CD4-positive, alpha-beta T cell treated with Interleukin-21 for 1 hour (primary cell): ENCODE measurements at regions not wholly inside any gene's neighbourhood (a gene's known extent, or its start where the extent isn't known, plus 50 kb on each side); places are given as distances from the start of the nearest gene placed in this dataset.
"Not testable (repeated sequence)": the region's sequence is repeated elsewhere in the genome, so short reads cannot be mapped to it uniquely, and the experiment has no call there.

Source experiments
- DNase-seq: peaks from one replicate; pipeline ENCODE4 v3.0.0-alpha.2; 2020

DNA sequence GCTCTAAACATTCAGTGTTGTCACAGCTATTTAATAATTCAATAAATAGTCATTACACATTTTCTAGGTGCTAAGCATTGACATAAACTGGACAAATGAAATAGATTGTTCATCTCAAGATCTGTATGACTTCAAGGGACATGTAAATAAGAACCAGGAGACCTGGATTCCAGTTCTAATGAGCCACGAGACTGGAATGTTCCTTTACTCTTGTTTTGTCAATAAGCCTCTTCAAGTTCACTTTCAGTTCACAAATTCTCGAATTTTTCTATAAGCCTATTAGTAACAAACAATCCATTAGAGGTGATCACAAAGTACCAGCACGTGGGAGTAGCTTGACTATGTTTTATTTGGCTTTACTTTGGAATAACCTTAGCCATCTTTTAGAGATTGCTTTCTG lies 514.0 kb upstream of the SMIM31 start:
- DNase-seq: no peak

DNA sequence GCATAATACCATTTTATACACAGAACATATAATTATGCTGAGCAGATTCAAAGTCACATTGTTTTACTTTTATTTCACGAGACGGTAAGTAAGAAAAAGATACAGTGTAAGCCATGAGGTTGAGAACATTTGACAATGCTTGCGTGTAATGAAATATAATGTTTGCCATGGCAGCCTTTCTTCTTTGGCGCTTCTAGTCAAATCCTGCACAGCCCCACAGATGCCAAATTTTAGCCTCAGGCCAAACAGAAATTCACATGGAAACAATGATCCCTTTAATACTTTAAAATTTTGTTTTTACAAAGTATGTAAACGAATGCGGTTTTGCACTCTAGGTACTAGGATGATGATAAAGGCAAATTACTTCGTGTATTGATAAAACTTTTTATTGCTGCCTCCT lies 502.7 kb upstream of the SMIM31 start:
- DNase-seq: no peak

DNA sequence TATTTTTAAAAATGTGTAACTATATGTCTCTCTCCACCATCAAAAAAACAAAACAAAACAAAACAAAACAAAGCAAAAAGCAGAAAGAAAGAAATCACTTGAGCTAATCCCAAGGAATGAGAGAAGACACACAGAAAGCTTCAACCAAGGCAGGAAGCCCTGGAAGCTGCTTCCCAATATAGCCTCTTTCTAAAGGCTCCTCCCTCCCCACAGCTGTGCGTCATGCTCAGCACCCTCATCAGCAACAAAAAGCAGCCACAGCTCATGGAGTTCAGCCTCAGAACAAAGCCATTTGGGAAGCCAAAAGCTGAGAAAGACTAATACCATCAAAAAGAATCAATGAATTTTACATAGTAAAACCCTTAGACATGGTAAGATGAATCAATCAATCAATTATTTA lies 501.6 kb upstream of the SMIM31 start:
- no peak for DNase-seq

GRCh38 chr4:164261831-164262230 lies 492.1 kb upstream of the SMIM31 start:
- no peak for DNase-seq

- not testable (repeated sequence) for DNase-seq
Observed at GRCh38 chr4:164262508-164262907, 491.4 kb upstream of the SMIM31 start.

- not testable (repeated sequence) for DNase-seq
Observed at GRCh38 chr4:164277414-164277813, 476.5 kb upstream of the SMIM31 start.

DNA sequence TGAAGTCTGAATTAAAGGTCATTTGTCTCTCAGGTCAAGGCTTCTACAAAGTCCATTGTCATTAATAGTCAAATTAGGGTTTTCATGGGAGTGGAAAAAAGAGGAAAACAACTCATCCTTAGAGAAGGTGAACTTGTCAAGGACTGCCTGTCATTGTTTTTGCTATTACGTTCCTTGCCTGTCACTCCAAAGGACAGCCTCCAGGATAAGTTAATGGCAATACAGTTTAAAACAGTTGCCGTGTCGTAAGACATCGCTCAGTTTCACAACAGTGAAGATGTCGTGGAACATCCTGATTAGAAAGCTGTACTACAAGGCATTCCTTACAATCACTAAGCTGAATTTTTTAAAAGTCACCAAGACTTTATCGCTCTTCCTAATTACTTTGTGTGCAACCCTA lies 466.8 kb upstream of the SMIM31 start:
- DNase-seq: no peak

- DNase-seq: no peak
Observed at GRCh38 chr4:164288578-164288977, 465.4 kb upstream of the SMIM31 start.

- DNase-seq: no peak
Observed at GRCh38 chr4:164293203-164293602, 460.7 kb upstream of the SMIM31 start.

GRCh38 chr4:164293743-164294142 lies 460.2 kb upstream of the SMIM31 start:
- no peak for DNase-seq

- no peak for DNase-seq
Observed at GRCh38 chr4:164301430-164301829, 452.5 kb upstream of the SMIM31 start.

DNA sequence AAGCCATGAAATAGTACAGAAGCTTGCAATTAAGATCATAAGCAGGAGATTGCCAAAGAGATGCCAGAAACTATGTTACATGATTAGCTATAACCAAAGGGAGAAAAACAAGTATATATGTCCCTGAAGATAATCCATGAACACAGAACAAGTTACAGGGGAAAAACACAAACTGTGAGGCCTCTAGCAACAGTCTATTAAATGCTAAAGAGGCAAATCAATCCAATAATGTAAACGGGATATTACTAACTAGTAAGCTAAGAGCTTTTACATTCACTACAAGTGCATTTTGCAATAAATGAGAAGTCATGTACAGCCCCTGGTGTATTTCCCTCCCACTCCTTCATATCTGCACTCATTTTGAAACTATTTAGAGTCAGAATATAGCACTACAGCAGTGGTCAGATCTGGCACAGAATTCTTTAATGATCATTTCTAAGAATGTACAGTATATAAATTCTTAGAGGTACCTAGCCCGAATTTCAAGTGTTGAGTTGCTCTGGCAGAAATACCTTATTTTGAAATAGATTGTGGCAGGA lies 449.8 kb upstream of the SMIM31 start:
- no peak for DNase-seq

GRCh38 chr4:164304861-164305260 lies 449.1 kb upstream of the SMIM31 start:
- no peak for DNase-seq

- DNase-seq: no peak
Observed at GRCh38 chr4:164307262-164307661, 446.7 kb upstream of the SMIM31 start.

- DNase-seq: no peak
Observed at GRCh38 chr4:164312671-164313070, 441.3 kb upstream of the SMIM31 start.

DNA sequence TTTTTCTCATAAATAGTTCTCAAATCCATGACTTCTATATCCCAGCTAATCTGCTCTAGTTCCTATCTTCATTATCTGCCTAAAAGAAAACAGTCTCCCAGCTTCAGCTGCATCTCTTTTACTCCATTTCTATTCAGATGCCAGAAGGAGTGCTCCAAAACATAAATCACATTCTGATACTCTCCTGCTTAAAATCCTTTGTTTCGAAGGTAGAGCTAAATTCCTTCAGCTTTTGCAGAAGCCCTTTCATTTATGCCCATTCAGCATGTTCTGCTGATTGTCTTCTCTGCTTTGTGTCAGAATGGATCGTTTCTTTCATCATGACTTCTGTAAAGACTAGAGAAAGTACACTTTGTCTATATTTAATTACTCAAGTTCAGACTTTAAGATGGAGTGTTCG lies 440.1 kb upstream of the SMIM31 start:
- DNase-seq: no peak

DNA sequence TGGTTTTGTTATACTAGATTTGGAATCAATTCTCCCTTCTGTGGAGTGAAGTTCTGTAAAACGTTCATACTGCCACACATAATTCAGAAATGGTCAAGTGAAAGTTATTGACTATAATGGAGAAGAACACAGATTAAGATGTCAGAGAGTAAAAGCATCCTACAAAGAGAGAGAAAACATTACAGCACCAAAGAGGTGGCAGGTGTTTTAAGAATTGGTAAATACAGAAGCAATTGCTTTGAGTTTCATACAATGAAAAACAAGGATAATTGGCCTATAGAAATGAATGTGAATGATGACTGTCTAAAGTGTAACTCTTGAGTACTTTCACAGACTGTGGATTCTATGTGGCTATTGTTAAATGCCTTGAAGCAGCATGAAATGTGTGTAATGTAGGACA lies 435.6 kb upstream of the SMIM31 start:
- DNase-seq: no peak

DNA sequence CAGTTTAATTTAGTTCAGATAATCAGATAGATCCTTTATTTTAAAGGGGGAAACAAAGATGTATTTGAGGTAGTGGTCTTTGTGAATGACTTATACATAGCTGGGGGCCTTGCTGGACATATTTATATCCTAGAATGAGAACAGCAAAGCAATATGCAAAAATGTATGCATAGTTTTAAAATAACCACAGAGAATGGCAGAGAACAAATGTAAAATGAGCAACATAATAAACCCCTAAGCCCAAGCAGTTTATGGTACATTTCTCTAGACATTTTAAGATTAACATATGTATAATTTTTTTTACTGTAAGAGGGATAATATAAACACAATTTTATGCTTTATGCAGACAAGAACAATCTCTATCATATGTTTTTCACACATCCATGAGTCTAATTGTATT lies 434.2 kb upstream of the SMIM31 start:
- DNase-seq: no peak

GRCh38 chr4:164320847-164321246 lies 433.1 kb upstream of the SMIM31 start:
- DNase-seq: no peak

- DNase-seq: no peak
Observed at GRCh38 chr4:164326056-164326455, 427.9 kb upstream of the SMIM31 start.

DNA sequence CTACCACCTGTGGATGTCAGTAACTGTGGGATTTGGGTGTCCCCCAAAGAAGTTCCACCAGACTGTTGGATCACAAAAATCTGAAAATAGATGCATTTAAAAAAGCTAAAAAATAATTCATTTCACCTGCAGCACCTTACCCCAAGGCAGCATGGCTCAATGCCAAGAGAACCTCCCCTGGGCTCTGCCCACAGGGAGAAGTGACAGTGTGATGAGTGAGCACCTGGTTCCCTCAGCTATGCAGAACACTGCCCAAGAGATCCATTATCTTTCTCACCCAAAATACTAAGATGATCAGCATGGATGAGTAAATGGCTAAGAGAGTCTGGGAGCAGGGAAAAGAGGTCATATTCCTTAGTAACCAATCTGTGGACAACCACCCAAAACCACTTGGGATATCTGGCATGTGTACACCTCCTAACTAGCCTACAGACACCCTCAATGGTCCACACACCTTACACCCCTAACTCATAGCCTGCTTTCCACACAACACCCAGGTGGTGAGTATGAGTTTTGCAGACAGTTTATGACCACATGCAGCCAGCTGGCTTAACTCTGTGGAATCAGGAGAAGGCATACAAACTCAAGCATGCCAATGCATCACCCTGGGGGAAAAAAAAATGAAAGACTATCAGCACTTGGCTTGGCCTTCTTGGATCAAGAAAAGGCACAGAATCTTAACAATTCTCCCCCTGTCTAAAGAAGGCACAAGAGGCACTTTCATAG lies 416.5 kb upstream of the SMIM31 start:
- DNase-seq: no peak

- DNase-seq: no peak
Observed at GRCh38 chr4:164343472-164343976, 410.4 kb upstream of the SMIM31 start.

DNA sequence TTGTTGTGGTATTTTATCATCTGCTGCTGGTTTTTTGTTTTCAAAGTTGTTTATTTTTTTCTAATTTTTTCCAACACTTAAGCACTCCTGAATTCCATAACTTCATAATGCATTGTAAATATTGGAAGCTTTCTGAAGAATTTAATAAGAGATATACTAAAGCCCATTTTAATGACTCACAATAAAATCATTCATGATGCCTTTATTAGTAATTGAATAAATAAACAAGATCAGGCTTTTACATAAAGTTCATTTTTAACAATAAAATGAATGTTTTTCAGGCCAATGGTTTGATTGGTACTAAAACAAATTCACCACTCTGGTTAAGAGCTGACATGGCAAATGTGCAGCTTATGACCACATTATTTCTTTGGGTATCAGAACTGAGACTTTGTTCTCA lies 408.2 kb upstream of the SMIM31 start:
- DNase-seq: no peak

DNA sequence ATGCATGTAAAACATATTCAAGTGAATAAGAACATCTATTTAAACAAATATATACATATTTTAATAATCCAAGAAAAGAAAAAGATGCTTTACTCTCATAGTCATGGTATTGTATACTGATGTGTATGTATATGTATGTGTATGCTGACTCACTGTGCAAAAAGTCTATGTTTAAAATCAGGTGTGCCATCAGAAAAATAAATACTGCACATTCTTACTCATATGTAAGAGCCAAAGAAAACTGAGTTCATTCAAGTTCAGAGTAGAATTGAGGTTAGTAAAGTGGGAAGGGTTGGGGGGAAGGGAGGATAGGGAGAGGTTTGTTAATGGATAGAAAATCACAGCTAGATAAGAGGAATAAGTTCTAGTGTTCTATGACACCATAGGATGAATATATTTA lies 403.9 kb upstream of the SMIM31 start:
- DNase-seq: no peak

DNA sequence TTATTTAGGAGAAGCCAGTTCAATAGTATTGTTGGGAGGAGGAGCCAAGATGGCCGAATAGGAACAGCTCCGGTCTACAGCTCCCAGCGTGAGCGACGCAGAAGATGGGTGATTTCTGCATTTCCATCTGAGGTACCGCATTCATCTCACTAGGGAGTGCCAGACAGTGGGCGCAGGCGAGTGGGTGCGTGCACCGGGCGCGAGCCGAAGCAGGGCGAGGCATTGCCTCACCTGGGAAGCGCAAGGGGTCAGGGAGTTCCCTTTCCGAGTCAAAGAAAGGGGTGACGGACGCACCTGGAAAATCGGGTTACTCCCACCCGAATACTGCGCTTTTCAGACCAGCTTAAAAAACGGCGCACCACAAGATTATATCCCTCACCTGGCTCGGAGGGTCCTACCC lies 403.2 kb upstream of the SMIM31 start:
- DNase-seq: not testable (repeated sequence)
